WTC11 (cell line): ENCODE measurements at regions not wholly inside any gene's neighbourhood (a gene's known extent, or its start where the extent isn't known, plus 50 kb on each side); places are given as distances from the start of the nearest gene placed in this dataset.

Experiments
- ATAC-seq: fragments of 200-7000 bp; cut with Tn5 transposase; 2 replicates; pipeline ENCODE4 v1.10.0; 2021; ENCODE audit warnings: mild to moderate bottlenecking, moderate library complexity
- CTCF ChIA-PET: fragments of 300-600 bp; sonication (Branson Sonifier 250); formaldehyde crosslinking; loops from one replicate; lab custom pipeline; 2021; ENCODE audit warnings: antibody characterized with exemption; lab: Charles Lee
- POLR2A ChIA-PET: fragments of 350-600 bp; sonication (Branson Sonifier 250); formaldehyde crosslinking; loops from one replicate; lab custom pipeline; 2021; ENCODE audit warnings: antibody characterized with exemption; lab: Charles Lee
- DNase-seq: peaks from one replicate; pipeline ENCODE4 v3.0.0; 2021; ENCODE audit warnings: low spot score
- H3K27ac Mint-ChIP-seq: 2 replicates; pipeline ENCODE4 v1.8.0; 2021; ENCODE audit warnings: mixed read lengths
- H3K27me3 Mint-ChIP-seq: 2 replicates; pipeline ENCODE4 v1.8.0; 2021; ENCODE audit warnings: low read depth, mild to moderate bottlenecking, moderate library complexity, mixed read lengths
- H3K36me3 Mint-ChIP-seq: 2 replicates; pipeline ENCODE4 v1.8.0; 2021; ENCODE audit warnings: mixed read lengths
- H3K4me1 Mint-ChIP-seq: 2 replicates; pipeline ENCODE4 v1.8.0; 2022; ENCODE audit warnings: mixed read lengths
- H3K4me3 Mint-ChIP-seq: 2 replicates; pipeline ENCODE4 v1.8.0; 2021; ENCODE audit warnings: mild to moderate bottlenecking, moderate library complexity, mixed read lengths
- H3K9me3 Mint-ChIP-seq: 2 replicates; pipeline ENCODE4 v1.8.0; 2021; ENCODE audit warnings: mixed read lengths
- ATF2 ChIP-seq: sonication (generic); formaldehyde crosslinking; IDR thresholded peaks from 2 replicates; pipeline ENCODE4 v1.8.1; 2022; ENCODE audit warnings: low read depth, missing genetic modification reagents, borderline replicate concordance
- EMX1 ChIP-seq: fragments of 250-450 bp; sonication (Bioruptor Pico); IDR thresholded peaks from 2 replicates; pipeline ENCODE4 v1.8.0; 2021; ENCODE audit warnings: mild to moderate bottlenecking
- FOXJ3 ChIP-seq: sonication (generic); formaldehyde crosslinking; IDR thresholded peaks from 2 replicates; pipeline ENCODE4 v1.9.0; 2021; ENCODE audit warnings: missing genetic modification reagents, mild to moderate bottlenecking, borderline replicate concordance
- FOXP1 ChIP-seq: sonication (generic); formaldehyde crosslinking; IDR thresholded peaks from 2 replicates; pipeline ENCODE4 v1.8.0; 2022; ENCODE audit warnings: missing genetic modification reagents, mild to moderate bottlenecking, moderate library complexity, borderline replicate concordance
- IRF2 ChIP-seq: sonication (generic); formaldehyde crosslinking; IDR thresholded peaks from 2 replicates; pipeline ENCODE4 v1.8.0; 2022; ENCODE audit warnings: low read depth, missing genetic modification reagents, borderline replicate concordance
- JUN ChIP-seq: sonication (generic); formaldehyde crosslinking; IDR thresholded peaks from 2 replicates; pipeline ENCODE4 v1.8.0; 2023; ENCODE audit warnings: mild to moderate bottlenecking, missing genetic modification reagents
- MAX ChIP-seq: sonication (generic); formaldehyde crosslinking; IDR thresholded peaks from 2 replicates; pipeline ENCODE4 v1.8.0; 2022; ENCODE audit warnings: mild to moderate bottlenecking, missing genetic modification reagents
- NFYB ChIP-seq: sonication (generic); formaldehyde crosslinking; conservative IDR thresholded peaks from 2 replicates; pipeline ENCODE4 v1.8.0; 2022; ENCODE audit warnings: low read depth, missing genetic modification reagents
- NR2C2 ChIP-seq: sonication (generic); formaldehyde crosslinking; IDR thresholded peaks from 2 replicates; pipeline ENCODE4 v1.8.0; 2022; ENCODE audit warnings: mild to moderate bottlenecking, missing genetic modification reagents
- PREB ChIP-seq: sonication (generic); formaldehyde crosslinking; IDR thresholded peaks from 2 replicates; pipeline ENCODE4 v1.8.1; 2022; ENCODE audit warnings: mild to moderate bottlenecking, missing genetic modification reagents, moderate library complexity, borderline replicate concordance
- PRRX2 ChIP-seq: fragments of 250-450 bp; sonication (Bioruptor Pico); IDR thresholded peaks from 2 replicates; pipeline ENCODE4 v1.8.0; 2021; ENCODE audit warnings: mild to moderate bottlenecking
- SMAD3 ChIP-seq: sonication (generic); formaldehyde crosslinking; IDR thresholded peaks from 2 replicates; pipeline ENCODE4 v1.8.0; 2022; ENCODE audit warnings: missing genetic modification reagents, mild to moderate bottlenecking, borderline replicate concordance
- USF1 ChIP-seq: sonication (generic); formaldehyde crosslinking; IDR thresholded peaks from 2 replicates; pipeline ENCODE4 v1.8.0; 2022; ENCODE audit warnings: mild to moderate bottlenecking, missing genetic modification reagents
- USF2 ChIP-seq: sonication (generic); formaldehyde crosslinking; IDR thresholded peaks from 2 replicates; pipeline ENCODE4 v1.8.1; 2023; ENCODE audit warnings: mild to moderate bottlenecking, missing genetic modification reagents, moderate library complexity
- ZNF121 ChIP-seq: sonication (generic); formaldehyde crosslinking; IDR thresholded peaks from 2 replicates; pipeline ENCODE4 v1.8.0; 2023; ENCODE audit warnings: missing genetic modification reagents
- ZNF219 ChIP-seq: sonication (generic); formaldehyde crosslinking; IDR thresholded peaks from 2 replicates; pipeline ENCODE4 v1.8.0; 2023; ENCODE audit warnings: missing genetic modification reagents, mild to moderate bottlenecking, borderline replicate concordance
- ZNF425 ChIP-seq: fragments of 250-450 bp; sonication (Bioruptor Pico); conservative IDR thresholded peaks from 2 replicates; pipeline ENCODE4 v1.9.0; 2021; ENCODE audit warnings: mild to moderate bottlenecking

- no peaks in the 10 kb centered on the region; the same call in 1 of the 2 replicates for H3K36me3 Mint-ChIP-seq
- peak; percentile 40; the same call in 1 of the 2 replicates for TF ChIP-seq FOXP1 (CRISPR knock-in tag)
- TF ChIP-seq MAX = peak; percentile 78
- TF ChIP-seq USF1 = peak; percentile 87
- TF ChIP-seq NFYB = peak; percentile 97
- TF ChIP-seq NR2C2 (CRISPR knock-in tag) = no peak
- TF ChIP-seq USF2 (CRISPR knock-in tag) = peak; percentile 90
- no peak for TF ChIP-seq SMAD3 (CRISPR knock-in tag)
- TF ChIP-seq JUN (CRISPR knock-in tag) = no peak
- no peak for TF ChIP-seq ZNF219 (CRISPR knock-in tag)
- no peak overlapping the region for H3K4me3 Mint-ChIP-seq
- ChIA-PET CTCF (no interaction called here), POLR2A (no interaction called here)
- no peaks in the 10 kb centered on the region; the same call in 1 of the 2 replicates for H3K27me3 Mint-ChIP-seq
- H3K27ac Mint-ChIP-seq = no peak overlapping the region
- DNase-seq (no peak), ATAC-seq (peak; percentile 31)
- peaks cover 6% of the 10 kb centered on the region for H3K9me3 Mint-ChIP-seq
- H3K4me1 Mint-ChIP-seq = peaks cover 30% of the 10 kb centered on the region
Measured at GRCh38 chr12:131642101-131642540, 68.8 kb upstream of the SFSWAP start.

- ChIA-PET POLR2A (no interaction called here), CTCF (no interaction called here)
- no peak for ATAC-seq
- Mint-ChIP-seq H3K9me3 (peaks cover 6% of the 10 kb centered on the region), H3K4me3 (no peak overlapping the region), H3K36me3 (no peaks in the 10 kb centered on the region; the same call in 1 of the 2 replicates), H3K4me1 (peaks cover 30% of the 10 kb centered on the region), H3K27me3 (no peaks in the 10 kb centered on the region; the same call in 1 of the 2 replicates), H3K27ac (no peak overlapping the region)
- TF ChIP-seq ZNF425 (CRISPR knock-in tag) = no peak
- TF ChIP-seq PREB (CRISPR knock-in tag) = no peak
- TF ChIP-seq EMX1 (CRISPR knock-in tag) = no peak
- no peak for TF ChIP-seq PRRX2
- TF ChIP-seq IRF2 (CRISPR knock-in tag) = no peak
- TF ChIP-seq FOXJ3 (CRISPR knock-in tag) = no peak
- no peak for TF ChIP-seq ATF2 (CRISPR knock-in tag)
- TF ChIP-seq ZNF121 (CRISPR knock-in tag) = no peak
- no peak for DNase-seq
Measured at GRCh38 chr12:131642771-131643170, 68.1 kb upstream of the SFSWAP start.
